Spleen (tissue), 7 donors: ENCODE measurements at regions not wholly inside any gene's neighbourhood (a gene's known extent, or its start where the extent isn't known, plus 50 kb on each side); places are given as distances from the start of the nearest gene placed in this dataset.

Experiments
- POLR2A ChIP-seq, 3 donors: fragments of 450-650 bp; IDR thresholded peaks; one replicate each; pipeline ENCODE4 v1.5.1; 2017; ENCODE audit warnings: antibody characterized with exemption in 3 of 3, mild to moderate bottlenecking in 1 of 3
- TF ChIP-seq, protein P1 (sequence below), 11 experiments: fragments of 200-600 bp in 7 of 11; fragments of 450-650 bp in 4 of 11; sonication (generic) in 4 of 11; IDR thresholded peaks in 8 of 11; conservative IDR thresholded peaks in 3 of 11; 1 replicate in 7 of 11; 2 replicates in 4 of 11; pipeline versions ENCODE4 v1.4.0 to v1.8.0; 2016 to 2021; ENCODE audit warnings: antibody characterized with exemption in 11 of 11, inconsistent platforms in 4 of 11, mild to moderate bottlenecking in 1 of 11
- donor health status: DM: no; HTN: no; CAD: no; lungs with moderate emphysema.
- donor health status: DM: no; HTN: no; CAD: no.
- donor health status: DM: no; HTN: no; CAD: no.

DNA sequence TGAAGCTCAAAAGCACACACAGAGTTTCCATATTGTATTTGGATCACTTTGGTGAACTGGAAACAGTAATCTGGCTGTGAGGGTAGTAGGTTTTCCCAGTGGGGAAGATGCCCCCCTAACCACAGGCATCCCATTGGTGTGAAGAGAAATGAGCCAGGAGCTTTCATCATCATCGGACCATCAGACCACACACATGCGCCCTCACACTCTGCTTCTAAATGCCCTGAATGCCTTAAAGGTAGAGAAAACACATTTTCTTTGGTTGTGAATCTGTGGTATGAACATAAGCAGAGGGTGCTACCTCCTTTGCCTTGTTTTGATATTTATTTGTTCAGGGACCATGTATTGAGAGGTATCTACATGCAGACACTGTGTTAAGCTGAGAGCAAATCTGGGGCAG is 79.0 kb upstream of the DNAH14 start:
- TF ChIP-seq, protein P1, sequence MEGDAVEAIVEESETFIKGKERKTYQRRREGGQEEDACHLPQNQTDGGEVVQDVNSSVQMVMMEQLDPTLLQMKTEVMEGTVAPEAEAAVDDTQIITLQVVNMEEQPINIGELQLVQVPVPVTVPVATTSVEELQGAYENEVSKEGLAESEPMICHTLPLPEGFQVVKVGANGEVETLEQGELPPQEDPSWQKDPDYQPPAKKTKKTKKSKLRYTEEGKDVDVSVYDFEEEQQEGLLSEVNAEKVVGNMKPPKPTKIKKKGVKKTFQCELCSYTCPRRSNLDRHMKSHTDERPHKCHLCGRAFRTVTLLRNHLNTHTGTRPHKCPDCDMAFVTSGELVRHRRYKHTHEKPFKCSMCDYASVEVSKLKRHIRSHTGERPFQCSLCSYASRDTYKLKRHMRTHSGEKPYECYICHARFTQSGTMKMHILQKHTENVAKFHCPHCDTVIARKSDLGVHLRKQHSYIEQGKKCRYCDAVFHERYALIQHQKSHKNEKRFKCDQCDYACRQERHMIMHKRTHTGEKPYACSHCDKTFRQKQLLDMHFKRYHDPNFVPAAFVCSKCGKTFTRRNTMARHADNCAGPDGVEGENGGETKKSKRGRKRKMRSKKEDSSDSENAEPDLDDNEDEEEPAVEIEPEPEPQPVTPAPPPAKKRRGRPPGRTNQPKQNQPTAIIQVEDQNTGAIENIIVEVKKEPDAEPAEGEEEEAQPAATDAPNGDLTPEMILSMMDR (IDR thresholded peaks at IDR 0.05 in 8 of 11, conservative IDR thresholded peaks at IDR 0.05 in 3 of 11): no peak
- no peak for TF ChIP-seq POLR2A (IDR thresholded peaks at IDR 0.05)
